ENCODE measurements at regions not wholly inside any gene's neighbourhood (a gene's known extent, or its start where the extent isn't known, plus 50 kb on each side); places are given as distances from the start of the nearest gene placed in this dataset.

DNA sequence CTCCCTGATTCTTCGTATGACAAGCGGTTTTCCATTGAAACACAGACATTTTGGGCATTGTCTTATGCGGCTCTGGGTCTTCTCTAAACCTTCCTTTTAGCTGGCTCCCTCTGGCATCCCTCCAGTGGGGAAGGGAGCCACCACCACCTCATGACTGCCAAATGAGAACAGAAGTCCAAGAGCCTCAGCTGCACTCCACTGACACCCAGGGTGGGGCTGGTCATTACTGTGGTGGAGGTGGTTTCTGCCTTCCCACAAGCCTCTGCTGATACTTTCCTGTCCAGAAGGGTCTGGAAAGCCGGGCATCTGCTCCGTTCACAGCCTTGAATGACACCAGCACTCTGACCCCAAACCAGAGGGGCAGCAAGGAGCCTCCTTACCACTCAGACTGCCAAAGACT, 213.5 kb downstream of the ZNF516 start:
- Histone ChIP-seq H2AFZ (ENCODE audit: low read depth, low read length, severe bottlenecking) (no peak overlapping the region), H3K36me3 (ENCODE audit: low read length) (no peaks in the 10 kb centered on the region), H3K27ac (ENCODE audit: low read depth, low read length) (no peak overlapping the region), H3F3A (ENCODE audit: insufficient read depth) (no peaks in the 10 kb centered on the region), H4K20me1 (ENCODE audit: low read depth, low read length) (no peaks in the 10 kb centered on the region), H3K4me3 (ENCODE audit: insufficient read depth, low read length, poor library complexity, severe bottlenecking) (no peak overlapping the region), H3K9me2 (replicated peaks; ENCODE audit: insufficient read depth, low read length) (no peaks in the 10 kb centered on the region), H3K79me2 (ENCODE audit: insufficient read depth, low read length) (no peaks in the 10 kb centered on the region), H3K4me2 (ENCODE audit: low read depth, low read length, poor library complexity, severe bottlenecking) (no peak overlapping the region), H3K9me3 (ENCODE audit: insufficient read depth, low read length) (no peaks in the 10 kb centered on the region), H3K27me3 (ENCODE audit: low read length) (no peaks in the 10 kb centered on the region), H3K9ac (ENCODE audit: low read length) (no peak overlapping the region)
- TF ChIP-seq EZH2phosphoT487 (conservative IDR thresholded peaks at IDR 0.05; ENCODE audit: low read length) (no peak), CTCF (IDR thresholded peaks at IDR 0.05; ENCODE audit: insufficient read depth, low read length, poor library complexity, severe bottlenecking) (no peak)

DNA sequence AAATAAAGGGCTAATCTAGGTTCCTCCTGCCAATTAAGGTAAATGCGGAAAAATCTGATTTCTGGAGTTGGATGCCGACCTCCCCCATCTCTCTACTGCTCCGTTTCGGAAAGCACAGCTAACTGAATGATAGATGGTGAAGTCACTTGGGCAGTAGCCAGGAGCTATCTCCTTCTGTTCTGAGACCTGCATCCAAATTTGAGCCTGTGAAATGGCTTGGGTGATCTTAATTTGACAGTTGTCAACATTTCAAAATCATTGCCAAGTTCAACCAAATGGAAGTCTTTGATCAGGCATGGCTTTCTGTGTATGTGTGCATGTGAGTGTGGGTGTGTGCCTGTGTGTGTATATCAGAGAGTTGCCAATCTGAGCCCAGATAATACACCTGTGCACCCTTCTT, 217.2 kb downstream of the ZNF516 start:
- no peak for TF ChIP-seq EZH2phosphoT487 (conservative IDR thresholded peaks at IDR 0.05; ENCODE audit: low read length)
- no peak for TF ChIP-seq CTCF (IDR thresholded peaks at IDR 0.05; ENCODE audit: insufficient read depth, low read length, poor library complexity, severe bottlenecking)
- Histone ChIP-seq H3K79me2 (ENCODE audit: insufficient read depth, low read length) (no peaks in the 10 kb centered on the region), H3K27ac (ENCODE audit: low read depth, low read length) (no peak overlapping the region), H3K9ac (ENCODE audit: low read length) (no peak overlapping the region), H3K27me3 (ENCODE audit: low read length) (no peaks in the 10 kb centered on the region), H4K20me1 (ENCODE audit: low read depth, low read length) (no peaks in the 10 kb centered on the region), H3K9me2 (replicated peaks; ENCODE audit: insufficient read depth, low read length) (no peaks in the 10 kb centered on the region), H2AFZ (ENCODE audit: low read depth, low read length, severe bottlenecking) (no peak overlapping the region), H3K36me3 (ENCODE audit: low read length) (no peaks in the 10 kb centered on the region), H3K9me3 (ENCODE audit: insufficient read depth, low read length) (no peaks in the 10 kb centered on the region), H3K4me3 (ENCODE audit: insufficient read depth, low read length, poor library complexity, severe bottlenecking) (no peak overlapping the region), H3K4me2 (ENCODE audit: low read depth, low read length, poor library complexity, severe bottlenecking) (no peak overlapping the region), H3F3A (ENCODE audit: insufficient read depth) (no peaks in the 10 kb centered on the region; the same call in 1 of the 2 replicates)

- Histone ChIP-seq H3K4me3 (ENCODE audit: insufficient read depth, low read length, poor library complexity, severe bottlenecking) (no peak overlapping the region), H3K9me2 (replicated peaks; ENCODE audit: insufficient read depth, low read length) (no peaks in the 10 kb centered on the region), H3K9me3 (ENCODE audit: insufficient read depth, low read length) (no peaks in the 10 kb centered on the region), H3K36me3 (ENCODE audit: low read length) (no peaks in the 10 kb centered on the region), H4K20me1 (ENCODE audit: low read depth, low read length) (no peaks in the 10 kb centered on the region), H3K4me2 (ENCODE audit: low read depth, low read length, poor library complexity, severe bottlenecking) (no peak overlapping the region), H2AFZ (ENCODE audit: low read depth, low read length, severe bottlenecking) (no peak overlapping the region), H3K27ac (ENCODE audit: low read depth, low read length) (no peak overlapping the region), H3F3A (ENCODE audit: insufficient read depth) (no peaks in the 10 kb centered on the region; the same call in 1 of the 2 replicates), H3K79me2 (ENCODE audit: insufficient read depth, low read length) (no peaks in the 10 kb centered on the region), H3K27me3 (ENCODE audit: low read length) (no peaks in the 10 kb centered on the region), H3K9ac (ENCODE audit: low read length) (no peak overlapping the region)
- TF ChIP-seq CTCF (IDR thresholded peaks at IDR 0.05; ENCODE audit: insufficient read depth, low read length, poor library complexity, severe bottlenecking) (no peak), EZH2phosphoT487 (conservative IDR thresholded peaks at IDR 0.05; ENCODE audit: low read length) (no peak)
These were observed 219.2 kb downstream of the ZNF516 start for GRCh38 chr18:76275727-76276313.
